HUES6 (cell line): ENCODE measurements at regions not wholly inside any gene's neighbourhood (a gene's known extent, or its start where the extent isn't known, plus 50 kb on each side); places are given as distances from the start of the nearest gene placed in this dataset.

ENCODE experiments used
- H3K27ac ChIP-seq: 2 replicates; pipeline ENCODE4 v1.7.0; 2013; ENCODE audit warnings: low read depth, mild to moderate bottlenecking, low read length, inconsistent platforms
- H3K27me3 ChIP-seq: 2 replicates; pipeline ENCODE4 v1.6.1; 2013; ENCODE audit warnings: low read length; ENCODE audit not compliant: control insufficient read depth, insufficient read depth
- H3K36me3 ChIP-seq: 2 replicates; pipeline ENCODE4 v1.6.1; 2013; ENCODE audit warnings: low read length; ENCODE audit not compliant: control insufficient read depth, insufficient read depth
- H3K4me1 ChIP-seq: 2 replicates; pipeline ENCODE4 v1.6.1; 2013; ENCODE audit warnings: low read length; ENCODE audit not compliant: control insufficient read depth, insufficient read depth
- H3K4me3 ChIP-seq: 2 replicates; pipeline ENCODE4 v1.5.1; 2013; ENCODE audit warnings: low read depth, low read length
- H3K9ac ChIP-seq: one replicate; pipeline ENCODE4 v1.6.1; 2013; ENCODE audit warnings: mild to moderate bottlenecking, low read length
- H3K9me3 ChIP-seq: 2 replicates; pipeline ENCODE4 v1.6.1; 2013; ENCODE audit warnings: low read depth, low read length; ENCODE audit not compliant: control insufficient read depth, insufficient read depth

DNA sequence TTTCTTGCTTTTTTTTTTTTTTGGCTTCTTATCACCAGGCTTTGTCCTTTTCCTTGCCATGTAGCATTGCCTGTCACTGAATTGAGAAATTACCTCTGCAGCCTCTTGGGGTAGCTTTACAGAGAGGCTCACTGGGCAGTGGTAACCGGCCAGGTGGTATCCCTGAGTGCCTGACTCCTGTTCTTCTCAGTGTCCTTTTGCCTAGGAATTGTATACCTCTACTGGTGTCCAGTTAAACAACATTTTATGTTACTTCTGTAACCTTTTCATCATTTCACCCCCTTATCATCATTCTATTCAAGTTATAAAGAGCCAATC is 523.9 kb downstream of the BCL11A start:
- H3K36me3 ChIP-seq, result no peaks in the 10 kb centered on the region
- no peak overlapping the region for H3K4me3 ChIP-seq
- H3K9ac ChIP-seq, result no peak overlapping the region
- no peak overlapping the region for H3K27ac ChIP-seq
- peaks cover 4% of the 10 kb centered on the region; the same call in 1 of the 2 replicates for H3K4me1 ChIP-seq
- H3K9me3 ChIP-seq, result 0 out of 2 replicates have a peak, but pooled peaks cover 4% of the 10 kb centered on the region
- H3K27me3 ChIP-seq, result no peaks in the 10 kb centered on the region

DNA sequence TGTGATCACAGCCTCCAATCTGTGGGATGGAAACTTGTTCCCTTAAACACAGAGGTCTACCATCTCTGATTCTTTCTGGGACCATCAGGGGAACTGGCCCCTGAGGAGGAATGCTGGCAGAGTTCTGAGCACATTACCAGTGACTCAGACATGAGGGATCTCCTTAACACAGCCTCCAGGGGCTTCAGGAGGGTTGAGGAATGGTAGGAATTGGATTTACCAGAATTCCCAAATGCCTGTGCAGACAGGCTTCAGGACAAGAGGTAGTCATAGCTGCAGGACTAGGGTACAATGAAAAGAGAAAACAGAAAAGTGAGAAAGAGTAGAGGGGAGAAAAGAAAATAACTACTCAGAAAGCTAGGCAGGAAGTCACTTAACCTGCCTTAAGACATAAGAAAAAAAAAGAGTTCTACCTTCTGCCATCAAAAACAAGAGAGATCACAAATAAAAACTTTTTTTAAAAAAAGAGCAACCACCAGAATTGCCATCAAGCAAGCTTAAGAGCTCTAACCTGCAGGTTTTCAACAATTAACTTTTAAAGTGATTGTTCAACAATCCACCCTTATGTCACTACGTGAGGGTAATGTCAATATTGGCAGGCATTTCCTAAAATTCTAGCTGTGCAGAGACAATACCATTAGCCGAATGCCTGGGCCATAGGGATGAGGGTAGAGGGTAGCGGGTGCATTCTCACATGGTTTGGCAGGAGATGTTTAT is 524.4 kb downstream of the BCL11A start:
- Histone ChIP-seq H3K4me1 (peaks cover 4% of the 10 kb centered on the region; the same call in 1 of the 2 replicates), H3K36me3 (no peaks in the 10 kb centered on the region), H3K27me3 (no peaks in the 10 kb centered on the region), H3K27ac (no peak overlapping the region), H3K9me3 (0 out of 2 replicates have a peak, but pooled peaks cover 4% of the 10 kb centered on the region), H3K4me3 (no peak overlapping the region), H3K9ac (no peak overlapping the region)

DNA sequence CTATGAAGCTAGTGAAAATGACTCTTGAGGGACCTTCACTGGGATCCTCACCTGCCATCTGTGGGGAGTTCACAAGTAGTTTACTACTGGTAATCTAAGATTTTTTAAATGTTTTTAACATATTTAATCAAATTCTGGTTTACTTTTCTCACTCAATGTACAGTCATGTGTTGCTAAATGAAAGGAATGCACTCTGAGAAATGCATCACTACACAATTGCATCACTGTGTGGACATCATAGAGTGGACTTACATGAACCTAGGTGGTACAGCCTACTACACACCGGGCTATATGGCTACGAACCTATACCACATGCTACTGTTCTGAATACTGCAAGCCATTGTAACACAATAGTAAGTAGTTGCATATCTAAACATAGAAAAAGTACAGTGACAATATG is 528.0 kb downstream of the BCL11A start:
- H3K9me3 ChIP-seq, result no peaks in the 10 kb centered on the region
- peaks cover 4% of the 10 kb centered on the region; the same call in 1 of the 2 replicates for H3K4me1 ChIP-seq
- H3K27ac ChIP-seq, result no peak overlapping the region
- no peak overlapping the region for H3K9ac ChIP-seq
- H3K4me3 ChIP-seq, result no peak overlapping the region
- no peaks in the 10 kb centered on the region for H3K36me3 ChIP-seq
- no peaks in the 10 kb centered on the region for H3K27me3 ChIP-seq

DNA sequence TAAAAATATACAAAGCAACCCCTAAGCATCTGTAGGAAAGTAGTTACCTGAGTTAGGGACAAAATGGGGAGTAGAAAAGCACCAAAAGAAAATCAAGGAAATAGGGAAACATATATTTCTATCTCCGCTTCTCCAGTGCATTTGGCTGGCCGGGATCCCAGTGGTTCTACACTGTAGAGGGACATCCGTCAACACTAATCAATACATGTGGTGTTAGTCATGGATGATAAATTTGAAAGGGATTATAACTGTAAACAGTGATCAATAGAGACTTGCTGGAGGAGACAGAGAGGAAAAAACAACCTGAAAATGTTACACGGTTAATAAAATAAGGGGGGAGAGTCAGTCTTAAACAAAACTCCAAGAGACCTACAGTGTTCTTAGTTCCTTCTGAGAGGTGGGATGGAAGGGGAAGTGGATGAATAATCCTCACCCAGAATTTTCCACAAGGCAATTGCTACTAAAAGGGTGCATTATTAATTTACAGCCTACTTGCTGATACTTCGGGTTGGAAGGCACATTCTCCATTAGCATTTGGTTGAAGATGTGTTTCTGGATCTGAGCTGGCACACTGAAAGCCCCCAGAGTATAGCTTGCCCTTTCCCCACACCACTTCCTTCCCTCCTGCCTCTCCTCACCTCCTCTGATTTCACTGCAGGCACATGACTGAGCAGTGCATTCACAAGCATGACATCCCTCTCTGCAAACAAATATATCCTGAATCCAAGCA is 530.0 kb downstream of the BCL11A start:
- Histone ChIP-seq H3K4me3 (no peak overlapping the region), H3K9me3 (0 out of 2 replicates have a peak, but pooled peaks cover 4% of the 10 kb centered on the region), H3K9ac (no peak overlapping the region), H3K4me1 (no peaks in the 10 kb centered on the region), H3K36me3 (no peaks in the 10 kb centered on the region), H3K27ac (no peak overlapping the region), H3K27me3 (no peaks in the 10 kb centered on the region)

DNA sequence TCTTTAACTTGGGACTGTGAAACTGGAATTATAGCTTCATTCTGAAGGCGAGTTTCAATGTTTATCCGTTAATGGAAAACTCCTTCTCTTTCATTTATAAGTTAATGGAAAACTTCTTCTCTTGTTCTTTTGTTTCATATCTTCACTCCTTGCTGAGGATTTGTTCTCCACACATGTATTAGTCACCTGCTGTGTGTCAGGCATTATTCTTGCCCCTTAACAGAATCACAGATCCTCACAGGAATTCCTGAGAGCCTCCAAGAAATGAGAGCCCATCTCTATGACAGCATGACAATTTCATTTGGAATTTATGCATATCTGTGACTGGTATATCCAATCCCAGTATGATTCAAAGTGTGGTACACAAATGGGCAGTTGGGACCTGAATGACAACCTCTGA is 545.8 kb downstream of the BCL11A start:
- peaks cover 3% of the 10 kb centered on the region; the same call in 1 of the 2 replicates for H3K4me1 ChIP-seq

DNA sequence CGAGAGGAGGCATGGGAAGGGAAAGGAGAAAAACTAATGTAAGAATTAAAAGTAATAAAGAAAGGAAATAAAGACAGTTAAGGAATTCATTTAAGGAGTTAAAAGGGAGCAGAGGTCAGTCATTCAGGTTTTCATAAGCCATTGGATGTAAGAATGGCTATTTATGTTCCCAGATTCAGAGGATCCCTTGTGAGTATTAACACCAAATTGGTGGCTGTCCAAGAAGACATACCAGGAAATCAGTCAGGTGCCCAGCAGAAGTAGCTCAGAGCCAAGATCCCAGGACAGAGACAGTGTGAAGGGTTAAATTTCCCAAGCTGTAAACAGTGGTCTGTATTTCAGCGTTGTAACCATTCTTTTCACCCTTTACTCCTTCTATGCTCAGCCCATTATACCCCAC is 550.4 kb downstream of the BCL11A start:
- H3K9ac ChIP-seq, result no peak overlapping the region
- H3K4me1 ChIP-seq, result peaks cover 14% of the 10 kb centered on the region
- H3K27me3 ChIP-seq, result no peaks in the 10 kb centered on the region
- H3K9me3 ChIP-seq, result no peaks in the 10 kb centered on the region
- no peak overlapping the region for H3K4me3 ChIP-seq
- no peaks in the 10 kb centered on the region for H3K36me3 ChIP-seq
- H3K27ac ChIP-seq, result no peak overlapping the region

More for the DNA sequence above, 545.8 kb downstream of the BCL11A start:
- Histone ChIP-seq H3K27ac (no peak overlapping the region), H3K4me3 (no peak overlapping the region), H3K9ac (no peak overlapping the region), H3K36me3 (no peaks in the 10 kb centered on the region), H3K27me3 (no peaks in the 10 kb centered on the region), H3K9me3 (no peaks in the 10 kb centered on the region)

DNA sequence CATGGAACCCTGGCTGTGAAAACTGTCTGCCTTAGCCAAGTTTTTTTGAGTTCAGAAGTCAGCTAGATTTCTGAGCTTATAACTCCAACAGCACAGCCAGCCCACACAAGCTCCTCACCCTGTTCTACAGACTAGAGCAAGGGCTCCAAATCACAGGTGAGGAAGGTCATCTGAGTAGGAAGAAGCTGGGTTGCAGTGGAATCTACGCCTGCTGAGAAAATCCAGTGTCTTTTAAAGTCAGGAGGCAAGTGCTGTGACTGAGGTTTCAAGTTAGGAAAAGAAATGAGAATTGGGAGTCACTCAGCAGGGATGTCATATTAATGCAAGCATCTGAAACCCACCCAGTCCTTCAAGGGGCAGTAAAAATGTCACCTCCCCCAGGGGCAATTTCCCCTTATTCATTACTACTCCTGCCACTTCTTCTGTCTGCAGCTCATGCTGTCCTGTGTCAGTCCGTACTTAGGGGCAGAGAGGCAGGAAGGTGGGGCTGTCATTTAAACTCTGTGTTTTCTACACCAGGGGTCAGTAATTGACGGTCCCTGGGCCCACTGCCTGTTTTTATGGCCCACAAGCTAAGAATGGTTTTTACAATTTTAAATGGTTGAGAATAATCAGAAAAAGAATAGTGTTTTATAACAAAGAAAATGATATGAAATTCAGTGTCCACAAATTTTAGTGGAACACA is 551.1 kb downstream of the BCL11A start:
- no peak overlapping the region for H3K9ac ChIP-seq
- H3K36me3 ChIP-seq, result no peaks in the 10 kb centered on the region
- H3K9me3 ChIP-seq, result no peaks in the 10 kb centered on the region
- no peak overlapping the region for H3K27ac ChIP-seq
- no peaks in the 10 kb centered on the region for H3K27me3 ChIP-seq
- peaks cover 14% of the 10 kb centered on the region for H3K4me1 ChIP-seq
- H3K4me3 ChIP-seq, result no peak overlapping the region

DNA sequence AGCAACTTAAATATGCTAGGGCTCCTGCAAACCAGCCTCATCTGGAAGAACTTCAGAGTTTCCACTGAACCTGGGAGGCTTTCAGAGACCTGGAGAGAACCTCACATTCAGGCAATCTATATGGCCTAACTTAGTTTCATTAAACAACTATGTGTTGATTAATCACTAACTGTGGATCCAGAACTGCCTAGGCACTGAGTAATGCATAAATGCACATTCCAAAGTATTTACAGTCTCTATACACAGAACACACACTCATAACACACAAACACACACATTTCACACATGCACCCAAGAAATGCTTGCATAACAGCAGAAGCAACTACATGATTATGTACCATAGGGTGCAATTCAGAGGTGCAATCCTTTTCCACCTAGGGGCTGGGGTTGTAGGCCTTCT is 552.8 kb downstream of the BCL11A start:
- Histone ChIP-seq H3K4me3 (no peak overlapping the region), H3K27me3 (no peaks in the 10 kb centered on the region), H3K36me3 (no peaks in the 10 kb centered on the region), H3K4me1 (peaks cover 14% of the 10 kb centered on the region), H3K27ac (no peak overlapping the region), H3K9ac (no peak overlapping the region), H3K9me3 (no peaks in the 10 kb centered on the region)

DNA sequence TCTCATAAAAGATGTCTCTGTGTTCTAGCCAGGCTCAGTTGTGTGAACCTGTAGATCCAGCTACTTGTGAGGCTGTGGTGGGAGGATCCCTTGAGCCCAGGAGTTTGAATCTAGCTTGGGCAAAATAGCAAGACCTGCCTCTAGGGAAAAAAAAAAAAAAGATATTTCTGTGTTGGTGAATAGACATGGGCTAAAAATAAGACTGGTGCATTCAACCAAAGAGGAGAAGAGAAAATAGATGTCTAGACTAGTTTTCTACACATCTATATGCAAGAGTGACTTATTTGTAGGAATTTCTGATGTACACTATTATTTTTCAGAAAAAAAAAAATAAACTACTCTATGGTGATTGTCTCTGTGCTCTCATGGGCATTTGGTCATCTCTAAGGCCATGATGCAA is 555.1 kb downstream of the BCL11A start:
- Histone ChIP-seq H3K27me3 (no peaks in the 10 kb centered on the region), H3K36me3 (no peaks in the 10 kb centered on the region), H3K4me1 (peaks cover 14% of the 10 kb centered on the region), H3K9ac (no peak overlapping the region), H3K4me3 (no peak overlapping the region), H3K27ac (no peak overlapping the region), H3K9me3 (no peaks in the 10 kb centered on the region)

DNA sequence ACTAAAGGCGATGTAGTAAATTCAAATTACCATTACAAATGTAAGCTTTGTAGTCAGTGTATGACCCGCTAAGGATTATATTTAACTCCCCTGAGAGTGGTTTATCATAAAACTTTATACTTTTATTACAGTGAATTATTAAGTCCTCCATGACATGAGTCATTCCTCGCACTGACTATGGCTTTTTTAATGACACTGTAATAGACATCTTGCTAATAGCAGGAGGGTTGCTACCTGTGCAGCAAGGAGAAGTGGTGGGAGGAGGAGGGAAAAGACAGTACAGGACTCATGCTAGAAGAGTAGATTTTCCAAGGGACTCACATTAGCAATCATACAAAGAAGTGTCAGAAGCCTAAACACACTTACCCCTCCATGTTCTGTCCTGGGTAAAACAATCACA is 556.1 kb downstream of the BCL11A start:
- H3K9ac ChIP-seq, result no peak overlapping the region
- no peaks in the 10 kb centered on the region for H3K27me3 ChIP-seq
- H3K27ac ChIP-seq, result no peak overlapping the region
- no peak overlapping the region for H3K4me3 ChIP-seq
- H3K4me1 ChIP-seq, result peaks cover 8% of the 10 kb centered on the region
- no peaks in the 10 kb centered on the region for H3K36me3 ChIP-seq
- no peaks in the 10 kb centered on the region for H3K9me3 ChIP-seq

DNA sequence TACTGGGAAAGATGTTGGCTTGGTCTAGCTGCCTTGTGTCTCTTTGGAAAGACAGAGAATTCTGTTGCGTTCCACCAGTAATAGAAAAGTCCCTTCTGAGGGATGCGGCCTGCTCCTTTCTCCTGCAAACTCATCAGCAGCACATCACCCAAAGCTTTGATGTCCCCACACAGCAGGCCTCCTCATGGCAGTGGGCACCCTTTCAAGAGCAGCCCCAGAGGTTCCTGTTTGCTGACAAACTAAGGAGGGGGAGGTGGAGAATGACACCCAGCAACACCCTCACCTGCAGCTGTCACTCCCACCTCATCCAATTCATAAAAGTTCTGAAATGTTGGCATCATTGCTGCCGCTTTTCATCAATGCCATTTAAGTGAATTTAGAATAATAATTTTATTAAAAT is 556.6 kb downstream of the BCL11A start:
- Histone ChIP-seq H3K36me3 (no peaks in the 10 kb centered on the region), H3K27ac (no peak overlapping the region), H3K27me3 (no peaks in the 10 kb centered on the region), H3K4me1 (peaks cover 3% of the 10 kb centered on the region), H3K9ac (no peak overlapping the region), H3K4me3 (no peak overlapping the region), H3K9me3 (no peaks in the 10 kb centered on the region)
